ENCODE measurements at regions not wholly inside any gene's neighbourhood (a gene's known extent, or its start where the extent isn't known, plus 50 kb on each side); places are given as distances from the start of the nearest gene placed in this dataset.

DNA sequence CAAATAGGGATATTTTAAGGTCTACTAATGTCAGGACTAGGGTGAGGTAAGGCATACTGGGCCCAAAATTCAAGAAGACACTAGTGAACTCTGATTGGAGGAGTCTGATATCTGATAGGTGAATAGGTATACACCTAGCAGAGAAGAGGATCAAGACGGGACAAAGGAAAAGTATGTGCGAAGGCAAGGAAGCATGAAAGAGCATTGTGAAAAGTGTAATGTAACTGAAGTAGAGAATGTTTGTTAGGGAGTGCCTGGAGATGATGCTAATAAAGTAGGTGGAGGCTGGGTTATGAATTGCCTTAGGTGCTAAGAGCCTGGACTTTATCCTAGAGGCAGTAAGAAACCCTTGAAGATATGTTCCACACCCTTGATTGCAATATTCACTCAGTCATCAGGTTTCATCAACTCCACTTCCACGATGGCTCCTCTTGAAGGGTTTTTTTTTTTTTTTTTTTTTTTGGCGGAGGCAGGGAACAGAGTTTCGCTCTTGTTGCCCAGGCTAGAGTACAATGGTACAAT, 49.9 kb upstream of the XIAP start:
- Histone ChIP-seq H3K9ac (ENCODE audit: low read length) (no peak overlapping the region), H2BK120ac (ENCODE audit: low read depth, low read length) (no peak overlapping the region), H3K79me1 (replicated peaks; ENCODE audit: low read length, poor library complexity, severe bottlenecking) (no peaks in the 10 kb centered on the region), H3K4ac (ENCODE audit: low read depth in 1 of 2, low read length in 2 of 2) (no peak overlapping the region), H2BK15ac (ENCODE audit: low read depth, poor library complexity, severe bottlenecking) (no peak overlapping the region), H4K91ac (ENCODE audit: low read length) (no peak overlapping the region), H3K27me3 (ENCODE audit: control insufficient read depth in 1 of 2, insufficient read depth in 1 of 2, low read length in 2 of 2) (no peaks in the 10 kb centered on the region), H2BK12ac (ENCODE audit: low read length in 2 of 2) (no peak overlapping the region), H2BK5ac (ENCODE audit: low read depth, low read length, poor library complexity, severe bottlenecking) (no peak overlapping the region), H3K36me3 (ENCODE audit: control insufficient read depth in 1 of 2, insufficient read depth in 2 of 2, low read depth in 1 of 2, low read length in 2 of 2) (no peaks in the 10 kb centered on the region), H3K9me3 (ENCODE audit: control insufficient read depth, low read length) (no peaks in the 10 kb centered on the region), H3K18ac (ENCODE audit: low read depth in 1 of 2, low read length in 2 of 2) (no peak overlapping the region), H4K8ac (ENCODE audit: low read length) (no peak overlapping the region), H2AFZ (ENCODE audit: low read depth, low read length) (no peak overlapping the region), H3K27ac (ENCODE audit: low read length, poor library complexity, severe bottlenecking) (no peak overlapping the region), H3K23ac (ENCODE audit: low read length in 2 of 2) (no peak overlapping the region), H3K4me2 (ENCODE audit: low read length, poor library complexity, severe bottlenecking) (no peak overlapping the region), H3K14ac (ENCODE audit: low read length in 2 of 2) (no peak overlapping the region), H3K4me3 (ENCODE audit: insufficient read depth in 1 of 2, low read depth in 1 of 2, low read length in 2 of 2) (no peak overlapping the region), H3K4me1 (ENCODE audit: control insufficient read depth, insufficient read depth, low read depth, low read length) (peaks cover 2% of the 10 kb centered on the region), H2AK5ac (ENCODE audit: low read length, severe bottlenecking) (no peak overlapping the region)
- DNase-seq: no peak
- WGBS: 96% methylated on average over 3 of the region's 5 CpGs

Measured in mesenchymal stem cell (in vitro differentiated cells and primary cell).